Natural killer cell treated with Interleukin-12 subunit alpha and Interleukin-12 subunit beta and Interleukin-15 and Interleukin-18, amount 100 ng/mL, for 72 hours (primary cell): ENCODE measurements at regions not wholly inside any gene's neighbourhood (a gene's known extent, or its start where the extent isn't known, plus 50 kb on each side); places are given as distances from the start of the nearest gene placed in this dataset.
A peak's percentile ranks its signal among the peaks of the same experiment; 100 is the strongest.

ENCODE experiments used
- ATAC-seq, 2 donors: fragments of 150-1000 bp; cut with Tn5 transposase in 1 of 2; sonication (Bioruptor Pico), chemical (Tn5 transposase) in 1 of 2; 2 replicates each; pipeline ENCODE4 v1.10.0; 2021
- DNase-seq: peaks from one replicate; pipeline ENCODE4 v3.0.0; 2022; ENCODE audit warnings: low spot score
- H3K27ac Mint-ChIP-seq, 2 donors: 1 replicate in 1 of 2; 2 replicates in 1 of 2; pipeline ENCODE4 v1.8.0; 2022; ENCODE audit warnings: mixed read lengths in 2 of 2, mild to moderate bottlenecking in 1 of 2, moderate library complexity in 1 of 2
- H3K27me3 Mint-ChIP-seq, 2 donors: 1 replicate in 1 of 2; 2 replicates in 1 of 2; pipeline ENCODE4 v1.8.0; 2022; ENCODE audit warnings: mixed read lengths in 2 of 2
- H3K36me3 Mint-ChIP-seq: one replicate; pipeline ENCODE4 v1.8.0; 2022; ENCODE audit warnings: mixed read lengths
- H3K4me1 Mint-ChIP-seq, 2 donors: 1 replicate in 1 of 2; 2 replicates in 1 of 2; pipeline ENCODE4 v1.8.0; 2022; ENCODE audit warnings: low read depth in 2 of 2, mixed read lengths in 2 of 2, mild to moderate bottlenecking in 1 of 2
- H3K4me3 Mint-ChIP-seq: one replicate; pipeline ENCODE4 v1.8.0; 2022; ENCODE audit warnings: mixed read lengths
- H3K9me3 Mint-ChIP-seq: 2 replicates; pipeline ENCODE4 v1.8.0; 2022; ENCODE audit warnings: mixed read lengths

DNA sequence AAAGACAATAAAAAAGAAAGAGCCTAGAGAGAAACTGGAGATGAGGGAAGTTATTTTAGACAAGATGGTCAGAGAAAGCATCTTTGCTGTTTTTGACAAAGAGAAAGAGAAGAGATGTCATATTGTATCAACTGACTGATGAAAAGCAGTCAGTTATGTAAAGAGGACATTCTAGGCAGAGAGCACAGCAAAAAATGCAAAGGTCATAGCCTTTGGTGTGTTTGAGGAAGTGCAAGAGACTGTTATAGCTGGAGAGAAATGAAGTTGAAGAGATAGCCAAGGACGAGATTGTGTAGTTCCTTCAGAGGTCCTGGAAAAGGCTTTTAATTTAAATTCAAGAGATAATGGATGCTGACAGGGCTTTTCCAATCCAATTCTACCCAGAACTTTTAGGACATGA lies 342.4 kb downstream of the RASEF start:
- H3K27me3 Mint-ChIP-seq: no peaks in the 10 kb centered on the region
- no peaks in the 10 kb centered on the region for H3K36me3 Mint-ChIP-seq
- no peak overlapping the region for H3K4me3 Mint-ChIP-seq
- H3K9me3 Mint-ChIP-seq: peaks cover 10% of the 10 kb centered on the region
- H3K27ac Mint-ChIP-seq: no peak overlapping the region
- ATAC-seq (no peak), DNase-seq (no peak)
- peaks cover 0 to 3% of the 10 kb centered on the region in 2 donors for H3K4me1 Mint-ChIP-seq

DNA sequence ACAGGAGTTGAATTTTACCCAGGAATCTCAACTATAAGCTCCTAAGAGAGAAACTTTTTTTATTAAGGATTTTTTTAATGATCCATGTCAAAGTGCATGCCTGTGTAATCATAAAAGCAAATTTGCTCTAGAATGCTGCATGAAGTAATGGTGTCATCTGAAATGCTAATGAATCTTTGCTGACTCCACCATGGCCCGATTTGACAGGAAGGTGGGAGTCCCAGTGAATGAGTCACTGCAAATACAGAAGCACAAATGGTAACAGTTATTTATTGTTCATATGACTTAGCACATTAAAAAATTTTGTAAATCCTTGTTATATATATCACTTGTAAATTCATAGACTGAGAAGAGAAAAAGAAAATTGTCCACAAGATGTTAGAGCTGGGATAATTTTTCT lies 341.3 kb downstream of the RASEF start:
- Mint-ChIP-seq H3K36me3 (no peaks in the 10 kb centered on the region), H3K9me3 (peaks cover 14% of the 10 kb centered on the region), H3K27me3 (no peaks in the 10 kb centered on the region), H3K4me3 (no peak overlapping the region), H3K4me1 (peaks cover 0 to 3% of the 10 kb centered on the region in 2 donors), H3K27ac (no peak overlapping the region)
- no peak for ATAC-seq
- no peak for DNase-seq

DNA sequence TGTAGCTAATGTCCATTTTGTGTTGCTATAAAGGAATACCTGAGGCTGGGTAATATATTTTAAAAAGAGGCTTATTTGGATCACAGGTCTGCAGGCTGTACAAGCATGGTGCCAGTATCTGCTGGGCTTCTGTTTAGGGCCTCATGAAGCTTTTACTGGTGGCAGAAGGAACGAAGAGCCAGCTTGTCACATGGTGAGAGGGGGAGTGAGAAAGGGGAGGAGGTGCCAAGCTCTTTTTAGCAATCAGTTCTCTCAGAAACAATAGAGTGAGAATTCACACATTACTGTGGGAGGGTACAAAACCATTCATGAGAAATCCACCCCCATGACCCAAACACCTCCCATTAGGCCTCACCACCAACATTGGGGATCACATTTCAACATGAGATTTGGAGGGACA lies 340.9 kb downstream of the RASEF start:
- no peaks in the 10 kb centered on the region for H3K27me3 Mint-ChIP-seq
- DNase-seq (no peak), ATAC-seq (no peak)
- no peak overlapping the region for H3K27ac Mint-ChIP-seq
- peaks cover 0 to 3% of the 10 kb centered on the region in 2 donors for H3K4me1 Mint-ChIP-seq
- H3K4me3 Mint-ChIP-seq: no peak overlapping the region
- H3K9me3 Mint-ChIP-seq: peaks cover 14% of the 10 kb centered on the region
- H3K36me3 Mint-ChIP-seq: no peaks in the 10 kb centered on the region

DNA sequence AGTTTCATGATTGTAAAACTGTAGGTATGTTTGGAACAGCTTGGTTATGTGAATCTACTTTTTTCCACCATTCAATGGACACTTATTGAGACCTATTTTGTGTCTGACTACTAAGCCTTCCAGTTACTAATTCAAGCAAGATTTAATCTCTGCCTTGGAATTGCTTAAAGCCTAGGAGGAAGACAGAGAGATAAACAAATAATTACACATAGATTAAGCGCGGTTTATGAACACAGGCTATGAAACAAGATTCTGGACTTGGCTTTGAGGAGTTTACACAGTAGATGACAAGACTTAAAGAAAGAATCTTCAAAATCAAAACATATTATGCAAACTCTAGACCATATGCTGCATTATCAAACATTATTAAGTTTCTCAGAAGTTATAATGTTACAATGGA lies 340.4 kb downstream of the RASEF start:
- H3K36me3 Mint-ChIP-seq: no peaks in the 10 kb centered on the region
- H3K27ac Mint-ChIP-seq: no peak overlapping the region
- H3K4me3 Mint-ChIP-seq: no peak overlapping the region
- no peak for DNase-seq
- H3K9me3 Mint-ChIP-seq: peaks cover 11% of the 10 kb centered on the region
- H3K4me1 Mint-ChIP-seq: peaks cover 0 to 3% of the 10 kb centered on the region in 2 donors
- no peaks in the 10 kb centered on the region for H3K27me3 Mint-ChIP-seq
- no peak for ATAC-seq

DNA sequence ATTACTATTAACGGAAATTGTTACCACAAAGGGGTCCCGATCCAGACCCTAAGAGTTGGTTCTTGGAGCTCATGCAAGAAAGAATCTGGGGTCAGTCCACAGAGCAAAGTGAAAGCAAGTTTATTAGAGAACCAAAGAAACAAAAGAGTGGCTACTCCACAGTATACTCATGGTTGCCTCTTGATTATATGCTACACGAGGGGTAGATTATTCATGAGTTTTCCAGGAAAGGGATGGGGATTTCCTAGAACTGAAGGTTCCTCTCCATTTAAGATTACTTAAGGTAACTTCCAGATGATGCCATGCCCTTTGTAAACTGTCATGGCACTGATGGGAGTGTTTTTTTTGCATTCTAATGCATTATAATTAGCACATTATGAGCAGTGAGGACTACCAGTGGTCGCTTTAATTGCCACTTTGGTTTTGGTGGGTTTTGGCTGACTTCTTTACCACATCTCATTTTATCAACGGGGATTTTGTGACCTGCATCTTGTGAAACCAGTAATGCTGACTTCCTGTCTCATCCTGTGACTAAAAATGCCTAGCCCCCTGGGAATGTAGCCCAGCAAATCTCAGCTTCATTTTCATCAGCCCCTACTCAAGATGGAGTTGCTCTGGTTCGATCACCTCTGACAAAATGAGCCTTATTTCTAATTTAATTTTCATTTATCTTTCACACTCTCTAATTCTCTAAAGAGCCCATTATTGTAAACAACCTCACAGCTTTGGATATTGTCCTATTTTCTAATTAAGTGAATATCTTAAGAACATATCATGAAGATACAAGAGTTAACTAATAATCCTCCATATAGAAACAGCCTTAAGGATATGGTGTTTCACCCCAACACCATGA lies 336.3 kb downstream of the RASEF start:
- Mint-ChIP-seq H3K27ac (no peak overlapping the region), H3K4me3 (no peak overlapping the region), H3K27me3 (no peaks in the 10 kb centered on the region), H3K4me1 (peaks cover 0 to 3% of the 10 kb centered on the region in 2 donors), H3K9me3 (peaks cover 9% of the 10 kb centered on the region), H3K36me3 (peaks cover 7% of the 10 kb centered on the region)
- peak in 1 of 2 donors; percentile 65 for ATAC-seq
- no peak for DNase-seq

DNA sequence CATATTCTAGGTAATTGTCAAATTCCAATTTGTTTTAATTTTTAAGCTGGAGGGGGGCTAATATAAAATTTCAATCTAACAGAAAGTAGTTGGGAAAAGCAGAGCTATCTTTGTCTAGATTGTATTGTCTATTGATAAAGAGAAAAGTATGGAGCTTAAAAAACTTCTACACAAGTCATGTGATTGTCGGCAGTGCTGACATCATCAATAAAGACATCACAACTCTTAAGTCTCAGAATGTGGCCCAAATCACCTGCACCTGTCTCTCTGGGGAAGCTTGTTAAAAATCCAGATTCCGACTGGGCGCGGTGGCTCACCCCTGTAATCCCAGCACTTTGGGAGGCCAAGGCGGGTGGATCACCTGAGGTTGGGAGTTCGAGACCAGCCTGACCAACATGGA lies 333.8 kb downstream of the RASEF start:
- H3K9me3 Mint-ChIP-seq: peaks cover 14% of the 10 kb centered on the region
- H3K4me1 Mint-ChIP-seq: no peaks in the 10 kb centered on the region
- ATAC-seq (no peak), DNase-seq (no peak)
- no peak overlapping the region for H3K27ac Mint-ChIP-seq
- H3K27me3 Mint-ChIP-seq: no peaks in the 10 kb centered on the region
- peaks cover 11% of the 10 kb centered on the region for H3K36me3 Mint-ChIP-seq
- H3K4me3 Mint-ChIP-seq: no peak overlapping the region

DNA sequence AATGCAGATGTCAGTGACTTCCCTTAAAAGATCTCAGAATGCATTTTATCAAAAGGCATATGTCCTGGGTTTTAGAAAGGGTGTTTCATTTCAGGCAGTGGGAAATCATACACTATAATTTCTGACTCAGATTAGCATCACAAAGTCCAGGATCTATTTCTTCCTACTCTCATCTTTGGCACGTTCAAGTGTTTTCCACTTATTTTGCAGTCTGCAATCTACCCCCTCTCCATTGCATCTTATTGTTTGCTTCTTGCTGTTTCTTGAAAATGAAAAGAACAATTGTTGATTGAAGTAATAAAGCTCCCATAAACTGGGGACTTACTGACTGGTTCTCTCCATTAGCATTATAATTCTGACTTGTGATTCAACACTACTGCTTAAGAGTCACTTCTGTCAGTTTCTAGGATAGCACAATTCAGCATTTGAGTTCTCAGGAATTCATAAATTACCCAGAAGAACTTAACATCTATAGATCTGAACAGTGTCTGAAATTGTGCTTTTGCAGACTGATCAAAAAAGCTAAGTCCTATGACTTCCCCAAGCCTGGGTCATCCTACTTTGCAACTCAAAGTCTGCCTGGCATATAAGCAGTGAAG lies 332.9 kb downstream of the RASEF start:
- Mint-ChIP-seq H3K27me3 (no peaks in the 10 kb centered on the region), H3K4me3 (no peak overlapping the region), H3K27ac (no peak overlapping the region), H3K4me1 (no peaks in the 10 kb centered on the region), H3K36me3 (peaks cover 11% of the 10 kb centered on the region), H3K9me3 (peaks cover 18% of the 10 kb centered on the region)
- DNase-seq (no peak), ATAC-seq (no peak)

DNA sequence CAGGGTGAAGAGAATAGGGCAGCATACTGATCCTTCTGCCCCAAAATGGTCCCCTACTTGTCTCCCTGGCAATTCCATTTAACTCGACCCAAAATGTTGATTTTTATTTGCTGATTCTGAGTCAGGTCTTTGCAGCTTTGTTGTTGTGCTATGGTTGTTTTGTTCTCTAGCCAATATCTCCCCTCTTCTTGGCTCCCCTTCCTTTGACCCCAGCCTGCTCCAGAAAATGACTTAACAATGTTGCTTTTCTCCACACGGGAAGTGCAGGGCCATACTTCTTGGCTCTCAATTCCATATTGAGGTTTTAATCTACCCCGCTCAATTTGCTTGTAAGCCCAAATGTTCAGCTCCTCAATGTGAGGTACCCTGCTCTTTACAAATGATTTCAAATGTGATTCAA lies 330.0 kb downstream of the RASEF start:
- H3K27ac Mint-ChIP-seq: no peak overlapping the region
- DNase-seq (no peak), ATAC-seq (no peak)
- H3K4me3 Mint-ChIP-seq: no peak overlapping the region
- H3K27me3 Mint-ChIP-seq: no peaks in the 10 kb centered on the region
- H3K4me1 Mint-ChIP-seq: no peaks in the 10 kb centered on the region
- peaks cover 14% of the 10 kb centered on the region for H3K9me3 Mint-ChIP-seq
- peaks cover 11% of the 10 kb centered on the region for H3K36me3 Mint-ChIP-seq

DNA sequence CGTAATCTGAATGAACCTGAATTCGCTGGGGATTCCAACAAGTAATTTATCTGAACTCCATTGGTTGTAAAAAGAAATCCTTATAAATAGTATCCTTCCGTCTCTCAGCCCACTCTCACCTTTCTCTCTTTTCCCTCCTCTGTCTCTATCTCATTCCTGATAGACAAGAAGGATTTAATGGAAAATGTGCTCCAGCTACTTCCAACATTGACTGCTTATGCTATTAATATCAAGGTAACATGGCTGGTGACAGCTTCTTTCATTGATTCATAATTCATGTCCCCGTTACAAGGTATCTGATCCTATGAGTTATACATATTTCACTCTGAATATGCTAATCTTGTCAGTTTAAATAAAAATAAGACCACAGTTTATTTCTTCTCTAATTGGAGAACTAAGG lies 326.8 kb downstream of the RASEF start:
- peaks cover 9% of the 10 kb centered on the region for H3K9me3 Mint-ChIP-seq
- H3K36me3 Mint-ChIP-seq: peaks cover 4% of the 10 kb centered on the region
- no peaks in the 10 kb centered on the region for H3K4me1 Mint-ChIP-seq
- H3K27me3 Mint-ChIP-seq: no peaks in the 10 kb centered on the region
- DNase-seq (no peak), ATAC-seq (no peak)
- H3K27ac Mint-ChIP-seq: no peak overlapping the region
- no peak overlapping the region for H3K4me3 Mint-ChIP-seq

DNA sequence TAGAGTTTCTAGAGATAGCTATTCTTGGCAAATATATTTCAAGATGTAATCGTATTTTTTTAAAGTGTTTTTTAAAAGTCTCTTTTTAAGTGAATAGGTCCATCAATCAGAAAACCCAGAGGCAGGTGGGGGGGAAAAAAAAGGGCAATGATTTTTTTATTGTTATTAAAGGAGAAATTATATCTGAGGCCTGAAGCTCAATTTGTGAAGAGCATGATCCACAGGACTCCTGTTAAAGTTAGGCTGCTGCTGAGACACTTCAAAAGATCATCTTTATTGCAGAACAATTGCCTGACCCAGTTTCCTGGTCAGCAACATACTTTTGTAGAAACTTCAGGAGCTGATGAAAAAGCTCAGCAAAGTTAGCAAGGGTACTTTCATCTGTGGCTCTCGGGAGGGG lies 326.2 kb downstream of the RASEF start:
- Mint-ChIP-seq H3K27me3 (no peaks in the 10 kb centered on the region), H3K9me3 (peaks cover 9% of the 10 kb centered on the region), H3K36me3 (peaks cover 4% of the 10 kb centered on the region), H3K4me1 (no peaks in the 10 kb centered on the region), H3K27ac (no peak overlapping the region), H3K4me3 (no peak overlapping the region)
- no peak for DNase-seq
- ATAC-seq: no peak

DNA sequence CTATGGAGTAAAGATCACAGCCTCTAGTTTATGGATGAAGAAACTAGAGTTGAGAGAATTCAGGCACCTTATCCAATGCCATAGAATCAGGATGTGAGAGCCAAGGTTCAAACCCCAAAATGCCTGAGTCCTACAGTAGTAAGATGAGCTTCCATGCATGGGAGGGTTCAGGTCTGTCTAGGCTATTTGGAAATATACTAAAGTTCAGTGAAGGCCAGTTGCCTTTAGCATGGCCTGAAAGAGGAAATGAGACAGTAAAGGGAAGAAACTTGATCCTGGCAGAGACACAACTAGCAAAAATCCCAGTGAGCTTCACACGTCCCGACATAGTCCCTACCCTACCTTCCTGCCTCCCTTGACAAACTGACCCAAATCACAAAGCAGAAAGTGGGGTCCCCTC lies 317.0 kb downstream of the RASEF start:
- Mint-ChIP-seq H3K27me3 (no peaks in the 10 kb centered on the region), H3K4me3 (no peak overlapping the region), H3K27ac (no peak overlapping the region), H3K9me3 (peaks cover 16% of the 10 kb centered on the region), H3K36me3 (no peaks in the 10 kb centered on the region), H3K4me1 (no peaks in the 10 kb centered on the region)
- ATAC-seq (no peak), DNase-seq (no peak)

DNA sequence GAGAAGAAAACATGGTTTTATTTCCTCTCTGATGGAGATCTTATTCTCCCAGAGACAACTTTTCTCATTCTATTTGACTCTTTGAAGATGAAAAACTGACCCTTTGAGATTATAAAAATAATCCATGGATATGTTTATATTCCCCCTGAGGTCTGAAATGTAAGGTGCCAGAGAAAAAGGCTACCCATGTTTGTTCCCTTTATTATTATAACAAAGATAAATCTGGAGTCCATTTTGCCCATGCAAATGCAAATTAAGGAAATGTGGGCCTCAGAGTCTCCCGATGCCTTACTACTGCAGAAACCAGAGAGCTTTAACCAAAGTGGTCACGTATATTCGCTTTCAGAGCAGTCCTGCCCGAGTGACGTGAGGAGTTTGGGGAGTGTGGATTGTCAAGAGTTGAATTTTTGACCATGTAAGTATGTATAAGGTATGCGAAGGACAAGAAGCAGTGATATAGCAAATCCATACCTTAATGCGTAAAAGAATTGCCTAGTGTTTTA lies 312.5 kb downstream of the RASEF start:
- no peak for ATAC-seq
- no peak for DNase-seq
- H3K9me3 Mint-ChIP-seq: peaks cover 12% of the 10 kb centered on the region
- H3K27me3 Mint-ChIP-seq: no peaks in the 10 kb centered on the region
- H3K36me3 Mint-ChIP-seq: no peaks in the 10 kb centered on the region
- H3K27ac Mint-ChIP-seq: no peak overlapping the region
- H3K4me1 Mint-ChIP-seq: no peaks in the 10 kb centered on the region
- no peak overlapping the region for H3K4me3 Mint-ChIP-seq

DNA sequence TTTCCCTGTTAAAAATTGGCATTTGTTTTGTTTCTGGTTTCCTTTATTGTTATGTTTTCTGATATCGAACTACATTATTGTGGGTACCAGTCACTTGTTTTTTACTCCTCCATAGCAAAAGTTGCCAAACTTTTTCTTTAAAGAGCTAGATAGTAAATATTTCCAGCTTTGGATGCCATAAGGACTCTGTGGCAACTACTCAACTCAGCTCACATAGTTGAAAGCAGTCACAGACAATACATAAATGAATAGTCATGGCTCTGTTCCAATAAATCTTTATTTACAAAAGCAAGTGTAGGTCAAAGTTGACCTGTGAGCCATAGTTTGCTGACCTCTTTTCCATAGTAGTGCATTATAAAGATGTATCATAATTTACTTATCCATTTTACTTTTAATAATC lies 305.0 kb downstream of the RASEF start:
- peaks cover 8% of the 10 kb centered on the region for H3K9me3 Mint-ChIP-seq
- H3K36me3 Mint-ChIP-seq: no peaks in the 10 kb centered on the region
- no peak overlapping the region for H3K27ac Mint-ChIP-seq
- ATAC-seq: no peak
- H3K4me3 Mint-ChIP-seq: no peak overlapping the region
- no peaks in the 10 kb centered on the region for H3K27me3 Mint-ChIP-seq
- H3K4me1 Mint-ChIP-seq: no peaks in the 10 kb centered on the region
- DNase-seq: no peak

DNA sequence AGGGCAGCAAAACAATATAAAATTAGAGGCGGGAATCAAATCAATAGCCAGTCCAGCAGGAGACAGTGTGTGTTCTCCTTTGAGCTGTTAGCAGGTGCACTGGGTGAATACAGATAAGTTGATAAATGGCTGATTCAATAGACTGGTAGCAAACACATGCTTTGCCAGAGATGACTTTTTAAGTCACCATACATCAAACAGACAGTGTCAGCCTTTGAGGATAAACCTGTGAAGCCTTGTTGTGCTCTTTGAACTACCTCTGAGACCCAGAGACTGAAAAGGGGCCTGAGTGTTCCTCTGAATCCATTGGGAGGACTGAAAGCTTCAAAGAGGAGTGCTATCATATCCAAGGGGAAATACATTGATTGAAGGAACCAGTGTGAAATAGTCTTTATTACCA lies 301.9 kb downstream of the RASEF start:
- H3K27ac Mint-ChIP-seq: no peak overlapping the region
- DNase-seq (no peak), ATAC-seq (no peak)
- H3K36me3 Mint-ChIP-seq: no peaks in the 10 kb centered on the region
- H3K4me1 Mint-ChIP-seq: no peaks in the 10 kb centered on the region
- H3K4me3 Mint-ChIP-seq: no peak overlapping the region
- H3K27me3 Mint-ChIP-seq: no peaks in the 10 kb centered on the region
- peaks cover 10% of the 10 kb centered on the region for H3K9me3 Mint-ChIP-seq
